COLO668 (cell line): ENCODE measurements at regions not wholly inside any gene's neighbourhood (a gene's known extent, or its start where the extent isn't known, plus 50 kb on each side); places are given as distances from the start of the nearest gene placed in this dataset.

Experiments
- DNase-seq: peaks from one replicate; lab custom pipeline; 2025; ENCODE audit not compliant: unreplicated experiment; lab: John Stamatoyannopoulos, UW

DNA sequence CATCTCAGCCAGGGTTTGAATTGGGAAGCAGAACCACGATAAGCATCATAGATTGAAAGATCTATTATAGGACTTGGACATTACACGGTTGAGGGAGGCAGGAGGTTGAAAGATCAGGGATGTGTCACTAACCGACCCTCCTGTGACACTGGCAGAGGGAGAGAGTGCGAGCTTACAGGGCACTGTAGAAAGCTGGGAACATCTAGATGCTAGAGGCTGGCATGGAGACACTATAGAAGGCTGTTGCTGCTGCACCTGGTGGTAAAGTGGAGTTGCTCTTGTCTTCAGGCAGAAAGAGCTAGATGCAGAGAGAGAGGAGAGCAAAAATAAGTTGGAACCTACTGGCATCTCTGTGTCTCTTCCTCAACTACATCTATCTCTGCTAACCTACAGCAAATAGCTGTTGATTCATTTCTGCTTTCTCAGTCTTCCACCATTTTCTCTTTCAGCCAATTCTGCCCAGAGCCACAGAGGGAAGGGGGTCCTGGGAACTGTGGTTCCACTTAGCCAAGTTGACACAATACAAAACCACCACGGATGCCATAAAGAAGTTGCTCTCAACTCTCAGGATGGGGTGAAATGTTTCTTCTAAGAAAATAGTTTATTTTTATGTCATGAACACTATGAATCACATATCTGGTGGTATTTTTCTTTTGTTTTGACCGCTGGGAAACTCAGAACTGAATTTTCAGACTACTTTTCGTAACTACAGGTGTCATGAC lies 155.9 kb downstream of the ZNF281 start:
- DNase-seq: no peak

DNA sequence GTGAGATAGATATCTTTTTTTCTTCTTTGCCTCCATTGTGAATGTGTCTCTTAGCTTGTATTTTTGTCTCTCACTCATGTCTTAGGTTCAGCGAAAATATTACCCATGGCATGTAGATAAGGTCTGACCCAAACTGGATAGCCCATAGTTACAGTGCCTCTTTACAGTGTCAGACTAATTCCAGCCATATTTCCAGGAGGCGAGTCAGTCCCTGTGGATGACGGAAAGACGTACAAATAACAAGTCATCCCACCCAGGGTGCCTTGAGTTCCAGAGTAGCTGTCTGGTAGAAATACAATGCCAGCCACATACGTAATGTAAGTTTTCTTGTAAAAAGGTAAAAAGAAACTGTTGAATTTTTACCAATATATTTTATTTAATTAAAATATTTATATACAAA lies 157.3 kb downstream of the ZNF281 start:
- DNase-seq: no peak

DNA sequence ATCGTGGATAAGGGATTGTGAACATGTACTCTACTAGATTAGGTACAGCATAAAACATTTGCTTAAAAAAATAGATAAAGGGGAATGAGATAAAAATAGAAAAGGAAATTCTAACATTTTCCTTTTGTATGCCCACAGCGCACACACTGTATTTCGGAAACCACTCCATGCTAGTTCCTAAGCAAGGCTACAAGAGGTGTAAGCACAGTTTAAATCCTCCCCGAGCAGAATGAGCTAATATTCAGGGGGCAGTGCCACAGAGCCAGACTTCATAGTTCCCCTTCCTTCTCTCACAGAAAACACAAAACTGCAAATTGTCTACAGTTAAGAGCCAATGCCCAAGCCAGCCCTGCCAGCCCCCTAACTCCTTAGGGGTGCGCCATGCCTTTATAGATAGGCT lies 159.4 kb downstream of the ZNF281 start:
- no peak for DNase-seq

DNA sequence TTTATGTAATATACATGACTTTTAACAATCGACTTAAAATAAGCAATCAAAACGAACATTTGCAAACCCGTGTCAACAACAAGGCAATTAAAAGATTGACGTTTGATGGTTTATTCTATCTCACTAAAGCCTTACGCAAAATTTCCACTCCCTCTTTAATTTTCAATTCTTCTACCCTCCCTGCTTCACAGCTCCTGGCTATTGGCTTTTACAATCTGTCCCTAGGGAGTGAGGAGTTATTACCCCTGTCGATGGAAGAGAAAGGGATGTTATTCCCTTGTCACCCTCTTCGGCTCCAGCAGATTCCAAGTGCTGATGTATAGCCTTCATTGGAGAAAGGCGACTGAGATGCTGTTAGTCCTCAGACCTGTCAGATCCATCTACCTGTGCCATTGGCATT lies 161.3 kb downstream of the ZNF281 start:
- DNase-seq: no peak

DNA sequence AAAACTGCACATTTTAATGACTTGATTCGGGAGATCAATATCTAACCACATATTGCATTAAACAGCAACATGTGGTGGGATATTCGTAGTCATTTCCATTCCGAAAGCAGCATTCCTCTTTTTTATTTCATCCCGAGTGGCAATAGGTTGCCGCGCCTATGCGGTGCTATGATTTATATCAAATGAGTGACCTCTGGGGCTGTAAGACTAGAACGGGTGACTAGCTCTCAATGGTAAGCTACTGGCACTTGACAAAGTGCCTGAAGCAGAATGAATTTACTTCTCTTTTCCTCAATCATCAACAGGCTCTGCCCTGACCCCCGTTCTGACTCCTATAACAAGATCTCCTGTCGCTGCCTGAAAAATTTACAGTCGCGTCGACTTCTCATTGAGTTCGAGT lies 162.3 kb downstream of the ZNF281 start:
- DNase-seq: no peak

DNA sequence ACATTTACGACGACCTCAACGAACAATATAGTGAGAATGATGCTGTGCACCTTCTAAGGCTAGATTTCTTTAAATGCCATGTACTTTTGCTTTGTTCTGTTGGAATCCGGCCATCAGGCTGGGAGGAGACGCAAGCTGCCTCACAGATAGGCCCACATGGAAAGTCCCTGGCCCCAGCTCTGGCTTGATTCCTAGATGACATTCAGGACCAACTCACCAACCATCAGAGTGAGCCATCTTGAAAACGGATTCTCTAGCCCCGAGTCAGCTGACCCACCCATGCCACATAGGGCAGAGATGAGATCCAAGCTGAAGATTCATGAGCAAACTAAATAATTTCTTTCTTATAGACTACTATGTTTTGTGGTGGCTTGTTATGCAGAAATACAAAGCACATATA lies 164.4 kb downstream of the ZNF281 start:
- DNase-seq: no peak

DNA sequence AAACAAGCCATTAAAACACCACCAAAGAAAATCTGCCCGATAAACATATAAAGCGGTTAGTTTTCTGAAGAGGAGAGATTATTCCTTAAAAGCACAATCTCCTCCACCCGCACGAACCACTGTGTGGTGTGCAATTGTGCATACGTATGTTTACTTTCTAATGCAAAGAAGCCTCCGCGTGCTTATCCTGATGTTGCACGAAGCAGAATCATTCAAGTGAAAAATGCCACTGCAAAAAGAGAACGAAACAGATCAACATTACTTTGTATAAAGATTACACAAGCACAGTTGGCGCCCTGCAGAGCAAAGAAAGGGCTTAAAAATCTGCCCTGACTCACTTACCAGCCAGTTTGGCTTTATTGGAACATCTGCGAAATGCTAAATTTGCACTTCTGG lies 166.8 kb downstream of the ZNF281 start:
- DNase-seq: peak; percentile 44

DNA sequence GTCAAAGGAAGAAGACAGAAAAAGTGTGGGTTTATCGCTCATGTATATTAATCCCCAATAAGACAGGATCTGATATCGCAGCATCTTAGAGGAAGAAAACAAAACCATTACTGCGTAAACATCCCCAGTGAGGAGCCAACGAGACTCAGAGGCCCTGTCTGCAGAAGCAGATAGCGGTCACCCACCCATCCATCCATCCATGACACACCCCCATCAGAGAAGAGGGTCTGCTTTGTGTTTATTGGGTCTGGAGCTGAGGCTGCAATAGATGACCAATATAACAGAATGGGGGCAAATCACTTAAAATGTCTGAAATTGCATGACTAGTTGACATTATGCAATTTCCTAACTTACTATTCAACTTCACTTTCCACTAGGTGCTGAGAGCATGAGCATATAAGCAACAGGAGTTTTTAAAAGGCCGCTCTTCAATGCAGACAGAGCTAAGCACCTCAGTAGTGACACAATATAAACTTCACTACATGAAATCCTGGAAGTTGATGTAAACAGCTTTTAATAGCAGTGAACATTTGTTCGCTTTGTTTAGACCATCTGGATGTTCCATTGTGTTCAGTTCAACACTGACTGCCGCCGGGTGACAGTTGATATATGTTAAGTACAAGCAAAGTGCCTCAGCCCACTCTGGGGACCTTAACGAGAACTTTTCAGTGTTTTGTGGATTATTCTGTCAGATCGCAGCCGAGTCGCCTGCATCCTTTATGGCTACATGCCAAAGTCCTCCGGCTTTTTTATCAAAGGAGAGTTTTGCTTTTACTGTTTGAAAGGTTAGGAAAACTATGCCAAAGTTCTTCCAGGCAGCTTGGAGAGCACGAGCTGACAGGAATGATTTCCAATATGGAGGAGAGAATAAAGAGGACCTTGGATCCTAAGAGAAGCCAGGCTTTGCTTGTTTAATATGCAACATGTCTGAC lies 167.5 kb downstream of the ZNF281 start:
- peak; percentile 55 for DNase-seq

DNA sequence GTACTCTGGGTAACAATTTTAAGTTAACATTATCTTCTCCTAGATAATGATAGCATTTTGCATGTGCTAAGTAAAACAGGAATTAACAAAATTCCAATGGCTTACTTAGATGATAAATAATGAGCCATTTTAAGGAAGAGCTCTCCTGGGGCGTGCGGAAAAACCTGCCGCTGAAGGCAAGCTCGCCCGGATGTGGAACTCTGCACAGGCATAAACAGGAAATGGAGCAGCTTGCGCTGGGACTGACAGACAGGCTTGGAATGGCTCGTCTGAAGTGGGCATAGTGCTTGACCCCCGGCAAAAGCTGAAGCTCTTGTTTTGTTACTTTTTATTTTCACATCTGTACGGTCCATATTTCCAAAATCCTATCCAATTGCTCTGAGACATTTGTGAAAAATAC lies 169.2 kb downstream of the ZNF281 start:
- no peak for DNase-seq

DNA sequence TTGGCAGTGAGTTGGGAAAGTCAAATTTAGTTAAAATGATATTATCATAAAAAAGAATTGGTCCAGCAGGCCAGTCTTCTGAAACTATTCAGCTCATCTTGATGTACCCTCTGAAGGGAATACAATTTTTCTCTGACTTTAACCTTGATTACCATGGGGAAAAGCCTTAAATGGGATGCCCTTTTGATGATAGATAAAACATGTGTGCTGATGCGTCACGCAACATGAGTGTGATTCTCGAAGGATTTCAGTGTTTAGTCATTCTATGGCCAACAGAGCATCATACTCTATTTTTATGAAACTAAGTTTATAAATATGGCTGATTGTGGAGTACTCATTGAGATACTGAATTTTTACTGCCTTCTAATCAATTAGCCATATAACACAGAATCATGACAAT lies 171.5 kb downstream of the ZNF281 start:
- DNase-seq: no peak

DNA sequence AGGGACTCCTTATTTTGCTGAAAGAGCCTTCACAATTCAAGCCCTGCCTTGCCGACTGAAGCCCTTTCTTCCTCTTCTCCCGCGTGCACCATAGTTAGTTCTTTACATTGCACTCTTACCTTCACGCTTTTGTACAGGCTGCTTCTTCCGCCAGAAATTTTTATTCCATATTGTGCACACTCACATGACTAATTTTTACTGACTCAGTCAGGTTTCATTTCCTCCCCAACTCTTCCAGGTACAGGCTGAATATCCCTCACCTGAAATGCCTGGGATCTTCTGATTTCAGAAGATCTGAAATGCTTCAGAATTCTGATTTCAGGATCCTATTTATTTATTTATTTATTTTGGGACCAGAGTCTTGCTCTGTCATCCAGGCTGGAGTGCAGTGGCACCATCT lies 172.8 kb downstream of the ZNF281 start:
- DNase-seq: no peak

DNA sequence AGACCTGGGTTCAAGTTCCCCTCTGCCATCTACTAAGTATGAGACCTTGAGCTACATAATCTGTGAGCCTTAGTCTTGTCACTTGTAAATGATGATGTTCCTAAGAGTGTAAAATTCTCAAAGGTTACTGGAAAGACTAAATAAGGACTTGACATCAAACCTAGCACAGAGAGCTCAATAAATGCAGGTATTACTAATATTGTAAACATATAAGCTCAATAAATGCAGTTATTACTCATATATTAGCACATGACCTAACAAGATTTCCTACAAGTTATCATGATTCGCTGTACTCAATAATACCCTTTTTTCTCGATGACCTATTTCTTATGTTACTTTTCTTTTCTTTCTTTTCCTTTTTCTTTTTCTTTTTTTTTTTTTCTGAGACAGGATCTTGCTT lies 174.9 kb downstream of the ZNF281 start:
- DNase-seq: no peak

DNA sequence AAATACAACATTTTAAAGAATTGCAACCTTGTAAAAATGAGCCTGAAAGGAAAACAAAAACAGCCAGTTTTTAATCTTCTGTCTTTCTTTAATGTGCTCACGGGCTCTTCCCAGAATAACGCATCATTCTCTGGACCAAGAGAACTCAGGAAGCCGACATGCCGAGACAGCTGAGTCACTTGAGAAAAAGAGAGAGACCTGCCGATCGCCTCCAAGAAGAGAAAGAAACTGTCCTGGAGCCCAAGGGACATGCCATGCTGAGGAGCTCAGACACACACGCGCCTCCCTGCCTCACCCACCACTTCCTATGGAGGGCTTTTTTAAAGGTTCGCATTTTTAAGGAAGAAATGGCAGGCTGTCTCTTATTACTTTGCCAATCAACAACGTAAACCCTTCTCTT lies 176.4 kb downstream of the ZNF281 start:
- no peak for DNase-seq

DNA sequence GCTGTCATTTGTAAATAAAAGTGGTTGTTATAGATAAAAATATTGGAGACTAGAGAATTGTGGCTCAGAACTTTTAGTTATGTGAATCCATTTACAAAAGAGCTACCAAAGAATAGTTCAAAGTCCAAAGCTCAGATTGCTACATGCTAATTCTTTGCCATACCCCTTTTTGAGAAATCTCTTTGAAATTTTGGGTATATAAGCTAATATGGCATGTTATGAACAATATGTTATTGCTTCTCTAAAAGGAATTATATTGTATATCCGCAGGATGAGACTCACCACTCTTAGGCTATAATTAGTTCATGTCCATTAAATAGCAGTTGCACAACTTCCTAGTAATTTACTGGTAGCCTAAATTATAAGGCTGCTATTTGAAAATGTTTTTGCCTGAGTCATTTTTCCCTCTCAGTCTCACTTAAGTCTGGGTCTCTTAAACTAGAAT lies 178.0 kb downstream of the ZNF281 start:
- DNase-seq: no peak

DNA sequence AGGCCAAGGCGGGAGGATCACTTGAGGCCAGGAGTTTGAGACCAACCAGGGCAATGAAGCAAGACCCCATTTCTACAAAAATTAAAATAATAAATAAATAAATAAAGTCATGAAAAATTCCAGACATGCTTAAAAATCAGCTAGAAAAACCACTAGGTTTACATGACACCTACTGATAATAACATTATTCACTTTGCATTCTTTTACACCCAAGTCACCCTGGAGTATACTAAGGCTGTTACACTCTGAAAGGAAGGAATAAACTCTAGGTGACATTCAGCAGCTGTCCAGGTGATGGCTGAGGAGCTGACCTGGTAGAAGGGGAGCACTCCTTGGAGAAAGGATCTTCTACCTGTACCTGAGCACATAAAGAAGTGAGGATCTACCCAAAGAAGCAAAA lies 179.2 kb downstream of the ZNF281 start:
- DNase-seq: no peak

DNA sequence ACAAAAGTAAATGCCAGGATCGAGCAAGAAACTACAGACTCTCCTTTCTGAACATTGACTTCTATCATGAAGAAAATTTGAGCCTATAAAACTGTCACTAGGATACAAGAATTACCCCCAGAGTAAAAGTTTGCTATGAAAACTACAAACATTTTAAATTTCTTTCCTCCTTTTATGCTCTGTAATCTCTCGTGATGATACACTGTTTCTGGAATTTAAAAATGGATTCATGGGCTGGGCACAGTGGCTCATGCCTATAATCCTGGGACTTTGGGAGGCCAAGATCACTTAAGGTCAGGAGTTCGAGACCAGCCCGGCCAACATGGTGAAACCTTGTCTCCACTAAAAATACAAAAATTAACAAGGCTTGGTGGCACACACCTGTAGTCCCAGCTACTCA lies 181.3 kb downstream of the ZNF281 start:
- no peak for DNase-seq

DNA sequence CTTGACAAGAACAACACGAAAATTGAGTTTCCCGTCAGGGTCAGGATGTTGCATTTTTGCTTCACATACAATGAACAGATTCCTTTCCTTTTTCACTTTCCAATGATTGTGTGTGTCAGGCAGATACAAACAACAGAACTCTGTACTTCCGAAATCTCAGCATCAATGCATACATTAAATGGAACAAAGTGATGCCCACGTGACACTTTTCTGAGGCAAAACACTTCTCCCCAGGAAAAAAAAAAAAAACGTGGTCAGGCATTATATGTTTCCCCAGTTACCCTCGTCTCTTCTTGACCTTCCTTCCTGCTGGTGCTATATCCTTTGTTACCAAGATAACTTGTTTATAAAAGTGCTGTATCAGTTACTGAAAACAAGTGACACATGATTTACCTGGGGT lies 181.8 kb downstream of the ZNF281 start:
- DNase-seq: no peak
